ENCODE measurements at regions not wholly inside any gene's neighbourhood (a gene's known extent, or its start where the extent isn't known, plus 50 kb on each side); places are given as distances from the start of the nearest gene placed in this dataset.

DNA sequence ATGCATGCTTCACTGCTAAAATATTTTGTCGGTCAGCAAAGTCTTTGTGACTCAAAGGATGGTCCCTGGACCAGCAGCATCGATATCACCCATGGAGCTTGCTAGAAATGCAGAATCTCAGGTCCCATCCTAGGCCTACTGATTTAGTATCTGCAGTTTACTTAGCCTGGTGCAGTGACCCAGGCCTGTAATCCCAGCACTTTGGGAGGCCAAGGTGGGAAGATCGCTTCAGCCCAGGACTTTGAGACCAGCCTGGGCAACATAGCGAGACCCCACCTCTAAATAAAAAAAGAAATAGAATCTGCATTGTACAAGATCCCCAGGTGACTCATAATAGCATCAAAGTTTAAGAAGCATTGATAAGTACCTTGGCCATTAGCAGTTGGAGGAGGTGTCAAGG is 248.7 kb downstream of the CD83 start:
- intact Hi-C loops (cut with micrococcal nuclease), result no loop called here
- no peak overlapping the region for H3K4me3 ChIP-seq (replicated peaks in 1 of 2; ENCODE audit: low read depth in 1 of 2, low read length in 2 of 2)
- no peak overlapping the region for H2AFZ ChIP-seq (ENCODE audit: low read depth, low read length, poor library complexity, severe bottlenecking)
- no peaks in the 10 kb centered on the region for H3K27me3 ChIP-seq (ENCODE audit: insufficient read depth, low read length)
- no peaks in the 10 kb centered on the region for H3K36me3 ChIP-seq (ENCODE audit: control insufficient read depth in 1 of 2, insufficient read depth in 2 of 2, low read length in 2 of 2)
- no peaks in the 10 kb centered on the region for H3K9me3 ChIP-seq (ENCODE audit: control insufficient read depth in 1 of 2, insufficient read depth in 1 of 2, low read depth in 1 of 2, low read length in 2 of 2)
- no peak overlapping the region for H3K9ac ChIP-seq (ENCODE audit: low read length)
- H3K9me2 ChIP-seq (ENCODE audit: insufficient read depth), result no peaks in the 10 kb centered on the region
- ATAC-seq (no peak), DNase-seq (ENCODE audit: low read depth, low spot score) (no peak)
- ChIA-PET CTCF (no interaction called here), POLR2A (no interaction called here), RAD21 (ENCODE audit: low non-redundant PET in 1 of 2, low total read pairs in 2 of 2, uncharacterized antibody in 2 of 2, unreplicated experiment in 2 of 2) (no interaction called here)
- TF ChIP-seq CBX3 (IDR thresholded peaks at IDR 0.05; ENCODE audit: low read depth), result no peak
- TF ChIP-seq, protein P1, sequence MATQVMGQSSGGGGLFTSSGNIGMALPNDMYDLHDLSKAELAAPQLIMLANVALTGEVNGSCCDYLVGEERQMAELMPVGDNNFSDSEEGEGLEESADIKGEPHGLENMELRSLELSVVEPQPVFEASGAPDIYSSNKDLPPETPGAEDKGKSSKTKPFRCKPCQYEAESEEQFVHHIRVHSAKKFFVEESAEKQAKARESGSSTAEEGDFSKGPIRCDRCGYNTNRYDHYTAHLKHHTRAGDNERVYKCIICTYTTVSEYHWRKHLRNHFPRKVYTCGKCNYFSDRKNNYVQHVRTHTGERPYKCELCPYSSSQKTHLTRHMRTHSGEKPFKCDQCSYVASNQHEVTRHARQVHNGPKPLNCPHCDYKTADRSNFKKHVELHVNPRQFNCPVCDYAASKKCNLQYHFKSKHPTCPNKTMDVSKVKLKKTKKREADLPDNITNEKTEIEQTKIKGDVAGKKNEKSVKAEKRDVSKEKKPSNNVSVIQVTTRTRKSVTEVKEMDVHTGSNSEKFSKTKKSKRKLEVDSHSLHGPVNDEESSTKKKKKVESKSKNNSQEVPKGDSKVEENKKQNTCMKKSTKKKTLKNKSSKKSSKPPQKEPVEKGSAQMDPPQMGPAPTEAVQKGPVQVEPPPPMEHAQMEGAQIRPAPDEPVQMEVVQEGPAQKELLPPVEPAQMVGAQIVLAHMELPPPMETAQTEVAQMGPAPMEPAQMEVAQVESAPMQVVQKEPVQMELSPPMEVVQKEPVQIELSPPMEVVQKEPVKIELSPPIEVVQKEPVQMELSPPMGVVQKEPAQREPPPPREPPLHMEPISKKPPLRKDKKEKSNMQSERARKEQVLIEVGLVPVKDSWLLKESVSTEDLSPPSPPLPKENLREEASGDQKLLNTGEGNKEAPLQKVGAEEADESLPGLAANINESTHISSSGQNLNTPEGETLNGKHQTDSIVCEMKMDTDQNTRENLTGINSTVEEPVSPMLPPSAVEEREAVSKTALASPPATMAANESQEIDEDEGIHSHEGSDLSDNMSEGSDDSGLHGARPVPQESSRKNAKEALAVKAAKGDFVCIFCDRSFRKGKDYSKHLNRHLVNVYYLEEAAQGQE (IDR thresholded peaks at IDR 0.05; ENCODE audit: low read depth), result no peak
- TF ChIP-seq TCF7L2 (IDR thresholded peaks at IDR 0.05; ENCODE audit: borderline replicate concordance, extremely low read depth, insufficient read depth, insufficient read length), result no peak
- no peak for TF ChIP-seq ELF1 (IDR thresholded peaks at IDR 0.05; ENCODE audit: borderline replicate concordance, low read depth)
- no peak for TF ChIP-seq SP1 (IDR thresholded peaks at IDR 0.05; ENCODE audit: low read depth)
- no peak for TF ChIP-seq FOSL1 (IDR thresholded peaks at IDR 0.05; ENCODE audit: low read depth)
- TF ChIP-seq ZNF274 (IDR thresholded peaks at IDR 0.05; ENCODE audit: low read depth, low read length), result no peak
- no peak for TF ChIP-seq CEBPB (IDR thresholded peaks at IDR 0.05; ENCODE audit: low read depth)
- TF ChIP-seq JUND (IDR thresholded peaks at IDR 0.05), result no peak
- no peak for TF ChIP-seq EZH2phosphoT487 (IDR thresholded peaks at IDR 0.05; ENCODE audit: borderline replicate concordance)
- TF ChIP-seq POLR2AphosphoS5 (IDR thresholded peaks at IDR 0.05; ENCODE audit: low read depth, low read length), result no peak
- TF ChIP-seq YY1 (IDR thresholded peaks at IDR 0.05; ENCODE audit: extremely low read depth, insufficient replicate concordance, low read depth, low read length), result no peak
- no peak for TF ChIP-seq RAD21 (IDR thresholded peaks at IDR 0.05; ENCODE audit: low read depth)
- no peak for TF ChIP-seq POLR2A (IDR thresholded peaks at IDR 0.05; ENCODE audit: borderline replicate concordance, extremely low read depth, insufficient read depth, insufficient read length)
- TF ChIP-seq, protein P2, sequence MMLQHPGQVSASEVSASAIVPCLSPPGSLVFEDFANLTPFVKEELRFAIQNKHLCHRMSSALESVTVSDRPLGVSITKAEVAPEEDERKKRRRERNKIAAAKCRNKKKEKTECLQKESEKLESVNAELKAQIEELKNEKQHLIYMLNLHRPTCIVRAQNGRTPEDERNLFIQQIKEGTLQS (IDR thresholded peaks at IDR 0.05), result no peak
- no peak for TF ChIP-seq ZFX (IDR thresholded peaks at IDR 0.05)
- no peak overlapping the region for H3K27ac ChIP-seq (ENCODE audit: low read depth, low read length)
- no peaks in the 10 kb centered on the region for H3K4me1 ChIP-seq (ENCODE audit: control insufficient read depth in 1 of 2, insufficient read depth in 2 of 2, low read length in 2 of 2)
- no peaks in the 10 kb centered on the region for H4K20me1 ChIP-seq (ENCODE audit: insufficient read depth)
- no peak overlapping the region for H3K4me2 ChIP-seq (ENCODE audit: low read length)
- H3K79me2 ChIP-seq (ENCODE audit: insufficient read depth, low read length), result no peaks in the 10 kb centered on the region
- no TSS peak for BruUV-seq (replicated peaks)

Data from HCT116 (cell line).